GM12875 (cell line): ENCODE measurements at regions not wholly inside any gene's neighbourhood (a gene's known extent, or its start where the extent isn't known, plus 50 kb on each side); places are given as distances from the start of the nearest gene placed in this dataset.

Experiments used
- H3K4me3 ChIP-seq: one replicate; pipeline ENCODE4 v1.5.1; 2011; ENCODE audit warnings: low read depth, low read length, control low read depth
- CTCF ChIP-seq: IDR thresholded peaks from 2 replicates; pipeline ENCODE4 v1.5.1; 2011; ENCODE audit warnings: low read depth, mild to moderate bottlenecking, control low read depth, inconsistent platforms, low read length, moderate library complexity, borderline replicate concordance; ENCODE audit not compliant: insufficient read depth

- TF ChIP-seq CTCF = no peak
- no peak overlapping the region for H3K4me3 ChIP-seq
Observed at GRCh38 chr7:124596881-124597280, 168.7 kb downstream of the GPR37 start.

DNA sequence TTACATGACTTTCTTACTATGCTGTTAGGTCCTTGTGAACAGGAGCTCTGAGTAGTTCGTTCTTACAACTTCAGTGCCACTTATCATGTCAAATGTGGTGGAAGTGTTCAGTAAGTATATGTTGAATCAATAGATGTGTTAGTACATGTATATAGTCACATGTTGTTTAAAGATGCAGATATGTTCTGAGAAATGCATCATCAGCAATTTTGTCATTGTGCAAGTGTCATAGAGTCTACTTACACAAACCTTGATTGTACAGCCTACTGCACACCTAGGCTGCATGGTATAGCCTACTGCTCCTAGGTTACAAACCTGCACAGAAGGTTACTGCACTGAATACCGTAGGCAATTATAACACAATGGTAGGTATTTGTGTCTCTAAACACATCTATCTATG, 174.8 kb downstream of the GPR37 start:
- no peak overlapping the region for H3K4me3 ChIP-seq
- TF ChIP-seq CTCF = no peak

DNA sequence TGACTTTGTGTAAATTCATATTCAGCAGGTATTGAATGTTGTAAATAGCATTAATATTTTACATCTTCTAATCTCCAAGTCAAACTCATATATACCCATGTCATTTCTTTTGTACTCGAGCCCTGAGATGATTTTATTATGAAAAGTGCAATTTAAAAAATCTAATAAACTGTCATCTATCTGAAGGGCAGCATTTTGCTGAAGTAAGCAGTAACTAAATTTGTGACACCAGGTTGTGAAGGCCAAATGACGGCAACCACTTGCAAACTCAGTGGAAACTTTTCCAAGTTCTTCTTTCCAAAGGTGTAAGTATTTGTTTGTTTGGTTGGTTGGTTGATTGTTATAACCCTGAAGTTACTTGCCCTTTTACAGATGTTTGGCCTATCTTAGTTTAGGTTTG, 188.3 kb downstream of the GPR37 start:
- no peak for TF ChIP-seq CTCF
- no peak overlapping the region for H3K4me3 ChIP-seq

- H3K4me3 ChIP-seq = no peak overlapping the region
- no peak for TF ChIP-seq CTCF
Observed at GRCh38 chr7:124575176-124575575, 190.4 kb downstream of the GPR37 start.

GRCh38 chr7:124570558-124570957, 195.0 kb downstream of the GPR37 start:
- no peak for TF ChIP-seq CTCF
- no peak overlapping the region for H3K4me3 ChIP-seq

DNA sequence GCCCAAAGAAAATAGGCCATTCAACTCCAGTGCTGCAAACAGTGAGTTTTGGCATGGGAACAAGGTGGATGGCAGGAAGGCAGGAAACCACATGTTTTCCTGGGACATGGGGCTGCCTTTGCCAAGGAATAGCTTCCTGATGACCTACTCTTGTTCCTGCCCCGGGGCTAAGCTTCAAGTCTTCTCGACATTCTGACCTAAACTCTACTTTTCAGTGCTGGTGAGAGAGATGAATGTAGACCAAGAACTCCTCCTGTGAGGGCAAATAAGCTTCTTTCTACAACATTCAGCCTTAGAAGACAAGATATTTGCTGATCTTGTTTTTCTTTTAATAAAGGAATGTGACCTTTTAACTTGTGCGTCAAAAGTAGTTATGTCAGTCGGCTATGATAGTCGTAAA, 199.0 kb downstream of the GPR37 start:
- no peak overlapping the region for H3K4me3 ChIP-seq
- no peak for TF ChIP-seq CTCF

DNA sequence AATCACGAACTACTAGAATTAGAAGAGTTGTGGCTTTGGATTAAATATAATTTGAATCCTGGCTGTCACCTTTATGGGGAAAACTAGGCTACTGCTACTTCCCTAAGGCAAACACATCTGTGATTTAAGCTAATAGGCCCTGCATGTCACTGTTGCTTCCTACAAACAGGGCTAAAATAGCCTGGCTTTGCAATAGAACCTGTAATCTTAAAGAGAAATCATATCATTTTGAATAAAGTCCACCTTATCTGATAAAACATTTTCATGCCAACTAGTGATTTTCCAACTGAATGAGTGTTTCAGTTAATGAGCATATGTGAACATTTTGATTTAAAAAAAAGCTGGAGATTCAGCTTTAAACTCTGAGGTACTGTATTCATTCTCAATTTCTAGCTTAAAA, 208.0 kb downstream of the GPR37 start:
- no peak overlapping the region for H3K4me3 ChIP-seq
- no peak for TF ChIP-seq CTCF
